ENCODE measurements at regions not wholly inside any gene's neighbourhood (a gene's known extent, or its start where the extent isn't known, plus 50 kb on each side); places are given as distances from the start of the nearest gene placed in this dataset.

DNA sequence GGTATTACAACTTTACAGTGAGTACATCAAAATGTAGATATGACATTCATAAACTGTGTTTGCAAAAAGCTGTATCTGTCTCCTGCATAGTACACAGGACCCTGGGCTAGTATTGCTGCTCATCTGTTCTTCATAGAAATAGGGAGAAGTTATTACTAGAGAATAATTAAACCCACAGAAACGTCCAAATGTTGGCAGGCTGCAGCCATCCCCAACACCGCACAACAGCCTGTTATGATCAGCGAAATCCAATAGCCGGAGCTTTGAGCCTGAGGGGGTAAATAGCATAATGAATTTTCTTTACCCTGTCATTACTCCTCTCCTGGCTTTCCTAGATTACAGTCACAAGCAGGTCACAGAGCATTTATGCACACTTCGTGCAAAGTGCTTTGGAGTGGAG lies 178.0 kb downstream of the DACT1 start:
- no peak for ATAC-seq
- WGBS (ENCODE audit: low lambda C conversion rate) = 29% methylated on average over 5 of the region's 5 CpGs
- intact Hi-C loops (cut with micrococcal nuclease; ENCODE audit: unreplicated experiment) (no loop called here), in situ Hi-C loops (cut with HindIII; ENCODE audit: extremely low pct_ligation_motif_present, low pct_unique_long_range_greater_than_20kb) (no loop called here)
- Histone ChIP-seq H3K4me3 (replicated peaks in 1 of 3; ENCODE audit: insufficient read depth in 1 of 3, low read depth in 2 of 3, low read length in 3 of 3) (no peak overlapping the region), H4K20me1 (ENCODE audit: insufficient read depth, low read length) (no peaks in the 10 kb centered on the region), H3K9ac (ENCODE audit: insufficient read depth, low read depth, low read length) (no peak overlapping the region), H3K4me1 (ENCODE audit: insufficient read depth, low read length) (peaks cover 7% of the 10 kb centered on the region; the same call in 1 of the 2 replicates), H2AFZ (ENCODE audit: low read length) (no peak overlapping the region), H3K27ac (ENCODE audit: extremely low read length, insufficient read depth, low read length) (no peak overlapping the region), H3K36me3 (replicated peaks in 1 of 2; ENCODE audit: control insufficient read depth in 1 of 2, insufficient read depth in 2 of 2, low read length in 2 of 2) (no peaks in the 10 kb centered on the region), H3K9me3 (ENCODE audit: low read length) (no peaks in the 10 kb centered on the region), H3K27me3 (ENCODE audit: control insufficient read depth in 1 of 2, insufficient read depth in 2 of 2, low read length in 2 of 2) (no peaks in the 10 kb centered on the region), H3K79me2 (ENCODE audit: insufficient read depth, low read length) (no peaks in the 10 kb centered on the region), H3K4me2 (ENCODE audit: low read depth, low read length) (no peak overlapping the region)
- no peak for DNase-seq (ENCODE audit: low spot score)
- BruUV-seq (replicated peaks) = no TSS peak
- no peak for FAIRE-seq
- CTCF ChIA-PET (ENCODE audit: low intra/inter-chr PET ratio, low total read pairs) = no interaction called here
- TF ChIP-seq DZIP1 (CRISPR knock-in tag; IDR thresholded peaks at IDR 0.05) (no peak), ZGPAT (CRISPR knock-in tag; IDR thresholded peaks at IDR 0.05) (no peak), KAT7 (CRISPR knock-in tag; IDR thresholded peaks at IDR 0.05; ENCODE audit: borderline replicate concordance) (no peak), ZNF674 (CRISPR knock-in tag; IDR thresholded peaks at IDR 0.05; ENCODE audit: low read depth) (no peak), ZNF737 (CRISPR knock-in tag; IDR thresholded peaks at IDR 0.05; ENCODE audit: borderline replicate concordance) (no peak), RNF2 (conservative IDR thresholded peaks at IDR 0.05; ENCODE audit: low read depth) (no peak), MED13 (CRISPR knock-in tag; IDR thresholded peaks at IDR 0.05) (no peak), ZNF776 (CRISPR knock-in tag; IDR thresholded peaks at IDR 0.05) (no peak), NFRKB (IDR thresholded peaks at IDR 0.05) (no peak)
- TF ChIP-seq, protein P1, sequence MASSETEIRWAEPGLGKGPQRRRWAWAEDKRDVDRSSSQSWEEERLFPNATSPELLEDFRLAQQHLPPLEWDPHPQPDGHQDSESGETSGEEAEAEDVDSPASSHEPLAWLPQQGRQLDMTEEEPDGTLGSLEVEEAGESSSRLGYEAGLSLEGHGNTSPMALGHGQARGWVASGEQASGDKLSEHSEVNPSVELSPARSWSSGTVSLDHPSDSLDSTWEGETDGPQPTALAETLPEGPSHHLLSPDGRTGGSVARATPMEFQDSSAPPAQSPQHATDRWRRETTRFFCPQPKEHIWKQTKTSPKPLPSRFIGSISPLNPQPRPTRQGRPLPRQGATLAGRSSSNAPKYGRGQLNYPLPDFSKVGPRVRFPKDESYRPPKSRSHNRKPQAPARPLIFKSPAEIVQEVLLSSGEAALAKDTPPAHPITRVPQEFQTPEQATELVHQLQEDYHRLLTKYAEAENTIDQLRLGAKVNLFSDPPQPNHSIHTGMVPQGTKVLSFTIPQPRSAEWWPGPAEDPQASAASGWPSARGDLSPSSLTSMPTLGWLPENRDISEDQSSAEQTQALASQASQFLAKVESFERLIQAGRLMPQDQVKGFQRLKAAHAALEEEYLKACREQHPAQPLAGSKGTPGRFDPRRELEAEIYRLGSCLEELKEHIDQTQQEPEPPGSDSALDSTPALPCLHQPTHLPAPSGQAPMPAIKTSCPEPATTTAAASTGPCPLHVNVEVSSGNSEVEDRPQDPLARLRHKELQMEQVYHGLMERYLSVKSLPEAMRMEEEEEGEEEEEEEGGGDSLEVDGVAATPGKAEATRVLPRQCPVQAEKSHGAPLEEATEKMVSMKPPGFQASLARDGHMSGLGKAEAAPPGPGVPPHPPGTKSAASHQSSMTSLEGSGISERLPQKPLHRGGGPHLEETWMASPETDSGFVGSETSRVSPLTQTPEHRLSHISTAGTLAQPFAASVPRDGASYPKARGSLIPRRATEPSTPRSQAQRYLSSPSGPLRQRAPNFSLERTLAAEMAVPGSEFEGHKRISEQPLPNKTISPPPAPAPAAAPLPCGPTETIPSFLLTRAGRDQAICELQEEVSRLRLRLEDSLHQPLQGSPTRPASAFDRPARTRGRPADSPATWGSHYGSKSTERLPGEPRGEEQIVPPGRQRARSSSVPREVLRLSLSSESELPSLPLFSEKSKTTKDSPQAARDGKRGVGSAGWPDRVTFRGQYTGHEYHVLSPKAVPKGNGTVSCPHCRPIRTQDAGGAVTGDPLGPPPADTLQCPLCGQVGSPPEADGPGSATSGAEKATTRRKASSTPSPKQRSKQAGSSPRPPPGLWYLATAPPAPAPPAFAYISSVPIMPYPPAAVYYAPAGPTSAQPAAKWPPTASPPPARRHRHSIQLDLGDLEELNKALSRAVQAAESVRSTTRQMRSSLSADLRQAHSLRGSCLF (CRISPR knock-in tag; IDR thresholded peaks at IDR 0.05; ENCODE audit: borderline replicate concordance) = no peak
- POLR2A ChIA-PET = no interaction called here

All from HepG2 (cell line).